Breast epithelium (tissue), 4 donors: ENCODE measurements at regions not wholly inside any gene's neighbourhood (a gene's known extent, or its start where the extent isn't known, plus 50 kb on each side); places are given as distances from the start of the nearest gene placed in this dataset.

Experiments used
- DNase-seq, 2 donors: peaks; one replicate each; pipeline ENCODE4 v3.0.0-alpha.2; 2019; ENCODE audit warnings: low spot score in 2 of 2
- H3K27ac ChIP-seq, 2 donors: fragments of 200-600 bp; sonication (generic) in 1 of 2; one replicate each; pipeline ENCODE4 v1.5.1; 2016 to 2019; ENCODE audit warnings: mild to moderate bottlenecking in 1 of 2
- H3K27me3 ChIP-seq, 2 donors: fragments of 200-600 bp; sonication (generic) in 1 of 2; one replicate each; pipeline versions ENCODE4 v1.5.1 to v1.6.0; 2017 to 2019; ENCODE audit warnings: control low read depth in 1 of 2, mild to moderate bottlenecking in 1 of 2
- H3K36me3 ChIP-seq: fragments of 200-600 bp; one replicate; pipeline ENCODE4 v1.5.1; 2019
- H3K4me1 ChIP-seq, 2 donors: fragments of 200-600 bp; sonication (generic); one replicate each; pipeline ENCODE4 v1.5.1; 2016 to 2019; ENCODE audit warnings: control low read depth in 1 of 2
- H3K4me3 ChIP-seq, 3 donors: fragments of 200-600 bp; sonication (generic); 1 replicate in 2 of 3; 2 replicates in 1 of 3; pipeline ENCODE4 v1.5.1; 2016 to 2019; ENCODE audit warnings: mild to moderate bottlenecking in 3 of 3, moderate library complexity in 2 of 3
- H3K9me3 ChIP-seq, 2 donors: fragments of 200-600 bp; sonication (generic) in 1 of 2; one replicate each; pipeline ENCODE4 v1.5.1; 2016 to 2019; ENCODE audit warnings: control low read depth in 1 of 2
- POLR2A ChIP-seq: fragments of 450-650 bp; IDR thresholded peaks from one replicate; pipeline ENCODE4 v1.6.1; 2016; ENCODE audit warnings: antibody characterized with exemption, mild to moderate bottlenecking, moderate library complexity
- POLR2AphosphoS5 ChIP-seq, 3 donors: sonication (generic); formaldehyde crosslinking; IDR thresholded peaks; one replicate each; pipeline ENCODE4 v1.6.1; 2017; ENCODE audit warnings: antibody characterized with exemption in 3 of 3
- intact Hi-C: fragments of 100-400 bp; cut with DNase I; formaldehyde crosslinking; loops from one replicate; pipeline ENCODE4 v1.15.1; 2023; ENCODE audit warnings: low total_unique reads
- TF ChIP-seq, protein P1 (sequence below), 3 donors: fragments of 450-650 bp; IDR thresholded peaks; one replicate each; pipeline ENCODE4 v1.5.1; 2016 to 2017; ENCODE audit warnings: antibody characterized with exemption in 3 of 3, mild to moderate bottlenecking in 3 of 3, moderate library complexity in 3 of 3

DNA sequence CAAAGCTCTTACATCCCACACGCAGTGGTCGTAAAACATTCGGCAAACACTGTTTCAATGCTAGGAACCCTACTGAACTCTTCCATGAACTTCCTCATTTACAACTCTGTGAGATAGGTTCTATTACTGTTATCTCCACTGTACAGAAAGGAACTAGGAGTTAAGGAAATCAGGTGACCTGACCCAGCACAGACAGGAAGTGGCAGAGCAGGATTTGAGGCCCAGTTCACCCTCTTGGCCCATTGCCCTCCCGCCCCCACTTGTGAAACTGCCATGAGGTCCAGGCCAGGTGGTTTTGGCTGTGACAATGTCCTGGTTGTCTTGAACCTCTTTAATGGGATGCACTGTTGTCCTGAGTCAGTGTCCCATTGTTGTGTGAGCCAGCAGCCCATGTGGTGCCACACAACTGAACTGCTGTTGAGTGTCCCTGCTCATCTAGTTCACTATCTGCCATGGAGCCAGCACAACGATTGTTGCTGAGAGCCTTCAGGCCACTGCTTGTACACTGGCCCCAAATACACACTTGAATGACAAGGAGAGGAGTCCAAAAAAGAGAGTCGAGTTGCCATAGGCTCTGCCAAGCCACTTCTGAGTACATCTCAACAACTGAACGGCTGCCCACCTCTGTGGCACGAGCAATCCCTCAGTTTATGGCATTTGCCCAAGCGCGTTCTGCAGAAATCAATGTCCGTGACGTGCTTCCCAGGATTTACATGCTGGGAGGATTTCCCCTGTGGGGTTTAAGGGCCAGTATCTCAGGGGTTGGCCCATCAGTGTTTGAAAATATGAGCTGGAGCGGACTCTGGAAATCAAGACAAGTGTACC is 484.6 kb downstream of the TSHZ3 start:
- no peaks in the 10 kb centered on the region for H3K4me1 ChIP-seq

DNA sequence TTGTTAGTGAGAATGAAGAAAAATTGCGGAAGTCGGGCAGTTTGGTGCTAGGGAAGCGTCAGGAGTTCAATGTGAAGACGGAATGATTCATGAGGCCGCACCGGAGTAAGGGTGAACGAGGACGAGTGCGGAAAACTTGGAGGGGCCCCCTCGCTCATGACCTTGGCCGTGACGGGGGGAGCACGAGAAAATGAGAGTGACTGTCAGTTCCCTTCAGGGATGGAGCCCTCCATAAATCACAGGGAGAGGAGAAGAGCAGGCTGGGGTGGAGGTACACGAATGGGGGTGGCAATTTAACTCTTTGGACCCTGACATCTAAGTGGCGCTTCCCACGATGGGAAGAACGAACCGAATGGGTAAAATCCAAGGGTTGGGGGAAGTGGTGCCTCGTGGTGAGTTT is 486.4 kb downstream of the TSHZ3 start:
- Histone ChIP-seq H3K4me1 (no peaks in the 10 kb centered on the region), H3K36me3 (no peaks in the 10 kb centered on the region), H3K27me3 (no peaks in the 10 kb centered on the region), H3K27ac (no peak overlapping the region), H3K9me3 (peaks cover 0 to 6% of the 10 kb centered on the region in 2 donors), H3K4me3 (no peak overlapping the region)
- no peak for DNase-seq
- intact Hi-C loops = no loop called here
- TF ChIP-seq POLR2AphosphoS5 (IDR thresholded peaks at IDR 0.05) (no peak), POLR2A (no peak)
- TF ChIP-seq, protein P1, sequence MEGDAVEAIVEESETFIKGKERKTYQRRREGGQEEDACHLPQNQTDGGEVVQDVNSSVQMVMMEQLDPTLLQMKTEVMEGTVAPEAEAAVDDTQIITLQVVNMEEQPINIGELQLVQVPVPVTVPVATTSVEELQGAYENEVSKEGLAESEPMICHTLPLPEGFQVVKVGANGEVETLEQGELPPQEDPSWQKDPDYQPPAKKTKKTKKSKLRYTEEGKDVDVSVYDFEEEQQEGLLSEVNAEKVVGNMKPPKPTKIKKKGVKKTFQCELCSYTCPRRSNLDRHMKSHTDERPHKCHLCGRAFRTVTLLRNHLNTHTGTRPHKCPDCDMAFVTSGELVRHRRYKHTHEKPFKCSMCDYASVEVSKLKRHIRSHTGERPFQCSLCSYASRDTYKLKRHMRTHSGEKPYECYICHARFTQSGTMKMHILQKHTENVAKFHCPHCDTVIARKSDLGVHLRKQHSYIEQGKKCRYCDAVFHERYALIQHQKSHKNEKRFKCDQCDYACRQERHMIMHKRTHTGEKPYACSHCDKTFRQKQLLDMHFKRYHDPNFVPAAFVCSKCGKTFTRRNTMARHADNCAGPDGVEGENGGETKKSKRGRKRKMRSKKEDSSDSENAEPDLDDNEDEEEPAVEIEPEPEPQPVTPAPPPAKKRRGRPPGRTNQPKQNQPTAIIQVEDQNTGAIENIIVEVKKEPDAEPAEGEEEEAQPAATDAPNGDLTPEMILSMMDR (IDR thresholded peaks at IDR 0.05) = no peak

More for the DNA sequence above, 484.6 kb downstream of the TSHZ3 start:
- DNase-seq = peak in 1 of 2 donors; percentile 20
- H3K27me3 ChIP-seq = no peaks in the 10 kb centered on the region
- H3K9me3 ChIP-seq = peaks cover 0 to 6% of the 10 kb centered on the region in 2 donors
- H3K36me3 ChIP-seq = no peaks in the 10 kb centered on the region
- no peak overlapping the region for H3K27ac ChIP-seq
- no peak for TF ChIP-seq POLR2AphosphoS5 (IDR thresholded peaks at IDR 0.05)
- TF ChIP-seq, protein P1 (IDR thresholded peaks at IDR 0.05) = no peak
- TF ChIP-seq POLR2A = no peak
- H3K4me3 ChIP-seq = no peak overlapping the region
- intact Hi-C loops = no loop called here

DNA sequence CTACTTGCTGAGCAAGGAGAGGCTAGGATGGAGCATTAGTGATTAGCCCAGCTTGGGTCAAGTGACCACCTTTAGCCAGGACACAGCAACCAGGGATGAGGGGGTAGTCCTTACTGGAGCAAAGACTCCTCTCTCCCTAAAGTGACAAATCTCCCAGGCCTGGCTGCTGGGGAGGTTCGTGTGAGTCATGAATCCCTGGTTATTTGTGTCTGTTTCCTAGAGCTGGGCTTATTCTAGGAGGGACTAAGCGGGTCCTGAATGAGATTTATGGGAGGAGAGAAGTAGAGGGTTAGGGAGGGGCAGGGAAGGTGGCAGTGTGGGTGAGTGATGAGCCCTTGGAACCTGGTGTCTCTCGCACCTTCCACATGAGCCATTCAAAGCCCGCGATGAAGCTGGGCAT is 487.3 kb downstream of the TSHZ3 start:
- Histone ChIP-seq H3K4me3 (no peak overlapping the region), H3K27me3 (no peaks in the 10 kb centered on the region), H3K9me3 (peaks cover 0 to 6% of the 10 kb centered on the region in 2 donors), H3K36me3 (no peaks in the 10 kb centered on the region), H3K4me1 (no peaks in the 10 kb centered on the region), H3K27ac (no peak overlapping the region)
- no peak for TF ChIP-seq POLR2A
- TF ChIP-seq, protein P1 (IDR thresholded peaks at IDR 0.05) = no peak
- TF ChIP-seq POLR2AphosphoS5 (IDR thresholded peaks at IDR 0.05) = no peak
- intact Hi-C loops = no loop called here
- no peak for DNase-seq

DNA sequence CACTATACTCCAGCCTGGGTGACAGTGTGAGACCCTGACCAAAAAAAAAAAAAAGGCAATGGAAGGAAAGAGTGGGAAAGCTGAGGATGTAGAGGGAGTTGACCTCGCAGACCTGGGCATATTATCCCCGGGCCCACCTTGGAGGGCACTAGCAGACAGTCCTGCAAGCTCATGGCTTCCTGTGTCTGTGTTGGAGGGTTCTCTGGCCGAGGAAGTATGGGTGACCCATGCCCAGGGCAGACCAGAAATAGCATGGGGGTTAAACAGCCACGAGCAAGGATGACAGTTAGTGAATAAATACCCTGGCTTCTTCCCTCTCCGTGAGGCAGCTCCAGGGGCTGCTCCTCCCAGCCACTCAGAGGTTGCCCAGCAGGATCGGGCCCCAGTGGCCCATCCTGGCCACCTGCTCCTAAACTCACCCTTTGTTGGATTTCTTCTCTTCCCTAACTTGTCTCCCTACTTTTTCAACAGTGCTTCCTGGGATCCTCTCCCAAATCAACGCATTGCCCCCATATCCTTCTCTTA is 485.8 kb downstream of the ZNF536 start:
- intact Hi-C loops = no loop called here
- Histone ChIP-seq H3K27ac (no peak overlapping the region), H3K27me3 (no peaks in the 10 kb centered on the region), H3K9me3 (peaks cover 0 to 6% of the 10 kb centered on the region in 2 donors), H3K36me3 (no peaks in the 10 kb centered on the region), H3K4me1 (no peaks in the 10 kb centered on the region), H3K4me3 (no peak overlapping the region)
- DNase-seq = no peak
- TF ChIP-seq POLR2A (no peak), POLR2AphosphoS5 (IDR thresholded peaks at IDR 0.05) (no peak)
- TF ChIP-seq, protein P1 (IDR thresholded peaks at IDR 0.05) = no peak

DNA sequence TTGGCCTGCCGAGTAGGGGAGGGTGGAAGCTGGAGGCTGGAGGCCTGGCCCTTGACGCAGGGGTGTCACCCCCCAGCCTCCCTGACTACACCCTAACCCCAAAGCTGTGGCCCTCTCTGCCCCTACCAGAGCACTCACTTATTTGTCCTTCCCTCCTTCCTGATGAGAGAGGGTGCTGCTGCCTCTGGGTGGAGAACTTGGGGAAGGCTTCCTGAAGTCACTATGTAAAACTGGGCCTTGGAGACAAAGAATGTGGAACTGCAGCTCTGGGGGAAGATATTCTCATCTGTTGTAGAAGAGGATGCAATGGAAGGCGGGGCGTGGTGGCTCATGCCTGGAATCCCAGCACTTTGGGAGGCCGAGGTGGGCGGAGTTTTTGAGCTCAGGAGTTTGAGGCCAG is 485.2 kb downstream of the ZNF536 start:
- peaks cover 0 to 6% of the 10 kb centered on the region in 2 donors for H3K9me3 ChIP-seq
- no peaks in the 10 kb centered on the region for H3K36me3 ChIP-seq
- no peak overlapping the region for H3K27ac ChIP-seq
- TF ChIP-seq POLR2A (no peak), POLR2AphosphoS5 (IDR thresholded peaks at IDR 0.05) (no peak)
- TF ChIP-seq, protein P1 (IDR thresholded peaks at IDR 0.05) = no peak
- no peak for DNase-seq
- no peaks in the 10 kb centered on the region for H3K27me3 ChIP-seq
- intact Hi-C loops = no loop called here
- no peak overlapping the region for H3K4me3 ChIP-seq
- H3K4me1 ChIP-seq = no peaks in the 10 kb centered on the region
